ENCODE measurements at regions not wholly inside any gene's neighbourhood (a gene's known extent, or its start where the extent isn't known, plus 50 kb on each side); places are given as distances from the start of the nearest gene placed in this dataset.

GRCh38 chr1:22203335-22203734 lies 60.4 kb upstream of the WNT4 start:
- Mint-ChIP-seq H3K9me3 (peaks cover 0 to 2% (median 0%) of the 10 kb centered on the region in 7 donors), H3K4me1 (no peaks in the 10 kb centered on the region), H3K27ac (no peak overlapping the region), H3K36me3 (no peaks in the 10 kb centered on the region), H3K27me3 (ENCODE audit: low read depth in 3 of 3) (peaks cover 14 to 40% (median 26%) of the 10 kb centered on the region in 3 donors), H3K4me3 (no peak overlapping the region)
- Histone ChIP-seq H3K36me3 (replicated peaks in 1 of 2; ENCODE audit: control insufficient read depth in 1 of 2, insufficient read depth in 2 of 2, low read length in 2 of 2) (no peaks in the 10 kb centered on the region), H3K4me3 (replicated peaks in 1 of 3; ENCODE audit: low read depth in 2 of 3, low read length in 3 of 3) (no peak overlapping the region), H3K9ac (ENCODE audit: insufficient read depth, low read length, poor library complexity, severe bottlenecking) (no peak overlapping the region), H3K4me1 (ENCODE audit: control insufficient read depth in 1 of 2, insufficient read depth in 2 of 2, low read length in 2 of 2) (no peaks in the 10 kb centered on the region), H4K20me1 (ENCODE audit: insufficient read depth, low read length) (no peaks in the 10 kb centered on the region), H3K27me3 (ENCODE audit: control insufficient read depth in 2 of 2, insufficient read depth in 2 of 2, low read length in 2 of 2) (peaks cover 0 to 9% of the 10 kb centered on the region in 2 donors), H3K79me2 (ENCODE audit: insufficient read depth, low read length) (no peaks in the 10 kb centered on the region), H3K9me3 (replicated peaks in 1 of 2; ENCODE audit: control insufficient read depth in 1 of 2, insufficient read depth in 1 of 2, low read length in 2 of 2) (no peaks in the 10 kb centered on the region), H3K4me2 (replicated peaks; ENCODE audit: extremely low read depth, low read length, poor library complexity, severe bottlenecking) (no peak overlapping the region), H2AFZ (ENCODE audit: insufficient read depth, low read depth, low read length, poor library complexity, severe bottlenecking) (no peak overlapping the region), H3K27ac (ENCODE audit: low read depth in 1 of 2, low read length in 2 of 2) (no peak overlapping the region)
- intact Hi-C loops (cut with micrococcal nuclease), result no loop called here
- TF ChIP-seq, protein P1, sequence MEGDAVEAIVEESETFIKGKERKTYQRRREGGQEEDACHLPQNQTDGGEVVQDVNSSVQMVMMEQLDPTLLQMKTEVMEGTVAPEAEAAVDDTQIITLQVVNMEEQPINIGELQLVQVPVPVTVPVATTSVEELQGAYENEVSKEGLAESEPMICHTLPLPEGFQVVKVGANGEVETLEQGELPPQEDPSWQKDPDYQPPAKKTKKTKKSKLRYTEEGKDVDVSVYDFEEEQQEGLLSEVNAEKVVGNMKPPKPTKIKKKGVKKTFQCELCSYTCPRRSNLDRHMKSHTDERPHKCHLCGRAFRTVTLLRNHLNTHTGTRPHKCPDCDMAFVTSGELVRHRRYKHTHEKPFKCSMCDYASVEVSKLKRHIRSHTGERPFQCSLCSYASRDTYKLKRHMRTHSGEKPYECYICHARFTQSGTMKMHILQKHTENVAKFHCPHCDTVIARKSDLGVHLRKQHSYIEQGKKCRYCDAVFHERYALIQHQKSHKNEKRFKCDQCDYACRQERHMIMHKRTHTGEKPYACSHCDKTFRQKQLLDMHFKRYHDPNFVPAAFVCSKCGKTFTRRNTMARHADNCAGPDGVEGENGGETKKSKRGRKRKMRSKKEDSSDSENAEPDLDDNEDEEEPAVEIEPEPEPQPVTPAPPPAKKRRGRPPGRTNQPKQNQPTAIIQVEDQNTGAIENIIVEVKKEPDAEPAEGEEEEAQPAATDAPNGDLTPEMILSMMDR (IDR thresholded peaks at IDR 0.05), result no peak
- no peak for DNase-seq
- 92% methylated on average over 1 of the region's 1 CpG for WGBS (ENCODE audit: insufficient coverage)

DNA sequence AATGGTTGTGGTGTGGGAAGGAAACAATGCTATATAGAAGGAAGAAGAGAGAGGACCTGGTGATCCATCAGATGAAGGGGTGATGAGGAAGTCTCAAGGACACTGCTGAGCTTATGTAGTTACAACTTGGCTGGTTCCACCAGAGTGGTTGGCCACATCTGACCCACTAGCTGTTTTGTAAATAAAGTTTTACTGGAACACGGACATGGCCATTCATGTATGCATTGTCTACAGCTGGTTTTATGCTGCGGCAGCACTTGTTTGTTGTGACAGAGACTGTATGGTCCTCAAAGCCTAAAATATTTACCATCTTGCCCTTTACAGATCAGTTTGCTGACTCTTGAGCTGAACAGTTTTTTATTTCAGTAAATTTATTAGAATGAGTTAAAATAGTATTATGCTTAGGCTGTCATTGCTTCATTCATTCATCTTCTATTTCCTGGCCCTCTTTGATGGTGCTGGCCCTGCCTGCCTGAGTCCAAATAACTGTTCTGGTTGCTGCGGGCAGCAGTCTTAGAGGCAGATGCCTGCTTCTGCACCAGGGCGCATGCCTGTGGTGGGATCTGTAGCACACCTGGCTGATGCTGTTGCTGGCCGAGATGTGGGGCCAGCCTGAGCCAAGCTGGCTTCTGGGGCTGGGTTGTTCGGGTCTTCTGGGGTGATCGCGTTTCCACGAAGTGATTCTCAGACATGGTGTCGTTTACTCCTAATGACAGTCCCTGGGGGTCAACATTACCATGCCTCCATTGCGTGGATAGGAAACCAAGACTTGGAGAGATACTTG lies 61.4 kb upstream of the WNT4 start:
- intact Hi-C loops (cut with micrococcal nuclease), result no loop called here
- WGBS (ENCODE audit: insufficient coverage), result 90% methylated on average over 5 of the region's 11 CpGs

More for the DNA sequence above, 61.4 kb upstream of the WNT4 start:
- H4K20me1 ChIP-seq (ENCODE audit: insufficient read depth, low read length), result no peaks in the 10 kb centered on the region
- no peaks in the 10 kb centered on the region for H3K36me3 ChIP-seq (replicated peaks in 1 of 2; ENCODE audit: control insufficient read depth in 1 of 2, insufficient read depth in 2 of 2, low read length in 2 of 2)
- no peaks in the 10 kb centered on the region for H3K4me1 ChIP-seq (ENCODE audit: control insufficient read depth in 1 of 2, insufficient read depth in 2 of 2, low read length in 2 of 2)
- no peak overlapping the region for H3K4me3 Mint-ChIP-seq
- no peaks in the 10 kb centered on the region for H3K36me3 Mint-ChIP-seq
- peaks cover 19 to 49% (median 27%) of the 10 kb centered on the region in 3 donors for H3K27me3 Mint-ChIP-seq (ENCODE audit: low read depth in 3 of 3)
- H3K27ac ChIP-seq (ENCODE audit: low read depth in 1 of 2, low read length in 2 of 2), result no peak overlapping the region
- peaks cover under 1 to 18% of the 10 kb centered on the region in 2 donors for H3K27me3 ChIP-seq (ENCODE audit: control insufficient read depth in 2 of 2, insufficient read depth in 2 of 2, low read length in 2 of 2)
- H3K4me3 ChIP-seq (replicated peaks in 1 of 3; ENCODE audit: low read depth in 2 of 3, low read length in 3 of 3), result no peak overlapping the region
- DNase-seq, result no peak
- H3K9ac ChIP-seq (ENCODE audit: insufficient read depth, low read length, poor library complexity, severe bottlenecking), result no peak overlapping the region
- H3K4me1 Mint-ChIP-seq, result no peaks in the 10 kb centered on the region
- H3K79me2 ChIP-seq (ENCODE audit: insufficient read depth, low read length), result no peaks in the 10 kb centered on the region
- no peak overlapping the region for H2AFZ ChIP-seq (ENCODE audit: insufficient read depth, low read depth, low read length, poor library complexity, severe bottlenecking)
- H3K4me2 ChIP-seq (replicated peaks; ENCODE audit: extremely low read depth, low read length, poor library complexity, severe bottlenecking), result no peak overlapping the region
- H3K27ac Mint-ChIP-seq, result no peak overlapping the region
- TF ChIP-seq, protein P1 (IDR thresholded peaks at IDR 0.05), result no peak
- no peaks in the 10 kb centered on the region for H3K9me3 ChIP-seq (replicated peaks in 1 of 2; ENCODE audit: control insufficient read depth in 1 of 2, insufficient read depth in 1 of 2, low read length in 2 of 2)
- H3K9me3 Mint-ChIP-seq, result peaks cover 0 to 2% (median 0%) of the 10 kb centered on the region in 7 donors

Measured in CD14-positive monocyte (primary cell).